ENCODE measurements at regions not wholly inside any gene's neighbourhood (a gene's known extent, or its start where the extent isn't known, plus 50 kb on each side); places are given as distances from the start of the nearest gene placed in this dataset.

DNA sequence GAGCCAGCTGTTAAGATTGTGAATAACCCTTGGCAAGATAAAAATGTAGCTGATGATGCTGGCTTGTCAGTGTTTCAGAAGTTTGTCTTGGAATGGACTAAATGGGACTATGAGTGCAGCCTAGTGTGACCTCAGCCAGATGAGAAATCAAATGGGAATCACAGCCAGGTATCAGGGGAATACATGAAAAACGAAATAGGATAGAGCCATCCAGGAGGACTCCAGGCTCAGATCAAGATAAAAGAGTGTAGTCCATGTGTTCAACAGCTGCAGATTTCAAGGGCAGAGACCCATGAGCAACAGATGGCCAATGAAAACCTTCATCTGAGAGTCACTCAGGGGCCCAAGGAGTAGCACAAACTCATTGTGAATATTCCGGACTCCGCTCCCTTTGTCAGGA is 1080.9 kb upstream of the CADM2 start:
- H3K9ac ChIP-seq (ENCODE audit: low read length): no peak overlapping the region
- no CpG with 5 or more reads among the region's 3 CpGs for WGBS (ENCODE audit: extremely low coverage, insufficient coverage, low lambda C conversion rate)
- H3K4ac ChIP-seq (ENCODE audit: low read depth, low read length): no peak overlapping the region
- no peak overlapping the region for H3K18ac ChIP-seq (ENCODE audit: low read length)
- no peak overlapping the region for H2BK15ac ChIP-seq (replicated peaks; ENCODE audit: low read depth)
- no peak for DNase-seq
- no peaks in the 10 kb centered on the region for H3K36me3 ChIP-seq (ENCODE audit: control insufficient read depth, insufficient read depth, low read length)
- H3K56ac ChIP-seq (ENCODE audit: low read length): no peak overlapping the region
- no peaks in the 10 kb centered on the region for H3K4me1 ChIP-seq (ENCODE audit: control insufficient read depth, low read depth, low read length)
- no peaks in the 10 kb centered on the region for H3K79me2 ChIP-seq (ENCODE audit: control insufficient read depth, insufficient read depth, low read length)
- H3K4me3 ChIP-seq (ENCODE audit: low read length): no peak overlapping the region
- H2BK120ac ChIP-seq (ENCODE audit: low read depth, low read length): no peak overlapping the region
- no peak overlapping the region for H3K23ac ChIP-seq (ENCODE audit: low read length)
- H3K27me3 ChIP-seq (ENCODE audit: insufficient read depth, low read length, poor library complexity): no peaks in the 10 kb centered on the region
- H3K27ac ChIP-seq (ENCODE audit: low read depth, low read length): no peak overlapping the region
- no peak overlapping the region for H4K5ac ChIP-seq (ENCODE audit: low read length)
- H4K8ac ChIP-seq (ENCODE audit: low read depth, low read length): no peak overlapping the region
- H3K4me2 ChIP-seq (ENCODE audit: low read length): no peak overlapping the region
- no peak overlapping the region for H2AK5ac ChIP-seq (ENCODE audit: low read length)
- H3K79me1 ChIP-seq (ENCODE audit: low read length): no peaks in the 10 kb centered on the region
- H2BK5ac ChIP-seq (ENCODE audit: low read length): no peak overlapping the region

- Histone ChIP-seq H3K27me3 (ENCODE audit: insufficient read depth, low read length, poor library complexity) (no peaks in the 10 kb centered on the region), H4K5ac (ENCODE audit: low read length) (no peak overlapping the region), H3K18ac (ENCODE audit: low read length) (no peak overlapping the region), H2AK5ac (ENCODE audit: low read length) (no peak overlapping the region), H4K8ac (ENCODE audit: low read depth, low read length) (no peak overlapping the region), H3K27ac (ENCODE audit: low read depth, low read length) (no peak overlapping the region), H3K9ac (ENCODE audit: low read length) (no peak overlapping the region), H3K4me2 (ENCODE audit: low read length) (no peak overlapping the region), H3K56ac (ENCODE audit: low read length) (no peak overlapping the region), H3K4me1 (ENCODE audit: control insufficient read depth, low read depth, low read length) (no peaks in the 10 kb centered on the region), H2BK15ac (replicated peaks; ENCODE audit: low read depth) (no peak overlapping the region), H3K23ac (ENCODE audit: low read length) (no peak overlapping the region), H3K79me2 (ENCODE audit: control insufficient read depth, insufficient read depth, low read length) (no peaks in the 10 kb centered on the region), H2BK120ac (ENCODE audit: low read depth, low read length) (no peak overlapping the region), H2BK5ac (ENCODE audit: low read length) (no peak overlapping the region), H3K4ac (ENCODE audit: low read depth, low read length) (no peak overlapping the region), H3K79me1 (ENCODE audit: low read length) (no peaks in the 10 kb centered on the region), H3K36me3 (ENCODE audit: control insufficient read depth, insufficient read depth, low read length) (no peaks in the 10 kb centered on the region), H3K4me3 (ENCODE audit: low read length) (no peak overlapping the region)
- no peak for DNase-seq
- WGBS (ENCODE audit: extremely low coverage, insufficient coverage, low lambda C conversion rate): 100% methylated on average over 1 of the region's 2 CpGs
These were observed 1076.1 kb upstream of the CADM2 start for GRCh38 chr3:83882701-83883100.

GRCh38 chr3:83890039-83890762 is 1068.6 kb upstream of the CADM2 start:
- no peaks in the 10 kb centered on the region for H3K79me1 ChIP-seq (ENCODE audit: low read length)
- no peak overlapping the region for H3K27ac ChIP-seq (ENCODE audit: low read depth, low read length)
- no CpG with 5 or more reads among the region's 1 CpG for WGBS (ENCODE audit: extremely low coverage, insufficient coverage, low lambda C conversion rate)
- H3K27me3 ChIP-seq (ENCODE audit: insufficient read depth, low read length, poor library complexity): no peaks in the 10 kb centered on the region
- no peak overlapping the region for H2AK5ac ChIP-seq (ENCODE audit: low read length)
- H3K4ac ChIP-seq (ENCODE audit: low read depth, low read length): no peak overlapping the region
- no peaks in the 10 kb centered on the region for H3K79me2 ChIP-seq (ENCODE audit: control insufficient read depth, insufficient read depth, low read length)
- no peak overlapping the region for H3K23ac ChIP-seq (ENCODE audit: low read length)
- H4K8ac ChIP-seq (ENCODE audit: low read depth, low read length): no peak overlapping the region
- H2BK15ac ChIP-seq (replicated peaks; ENCODE audit: low read depth): no peak overlapping the region
- H3K56ac ChIP-seq (ENCODE audit: low read length): no peak overlapping the region
- H3K4me3 ChIP-seq (ENCODE audit: low read length): no peak overlapping the region
- no peak overlapping the region for H2BK120ac ChIP-seq (ENCODE audit: low read depth, low read length)
- H2BK5ac ChIP-seq (ENCODE audit: low read length): no peak overlapping the region
- H3K9ac ChIP-seq (ENCODE audit: low read length): no peak overlapping the region
- no peaks in the 10 kb centered on the region for H3K4me1 ChIP-seq (ENCODE audit: control insufficient read depth, low read depth, low read length)
- H3K36me3 ChIP-seq (ENCODE audit: control insufficient read depth, insufficient read depth, low read length): no peaks in the 10 kb centered on the region
- DNase-seq: no peak
- no peak overlapping the region for H4K5ac ChIP-seq (ENCODE audit: low read length)
- H3K4me2 ChIP-seq (ENCODE audit: low read length): no peak overlapping the region
- H3K18ac ChIP-seq (ENCODE audit: low read length): no peak overlapping the region

DNA sequence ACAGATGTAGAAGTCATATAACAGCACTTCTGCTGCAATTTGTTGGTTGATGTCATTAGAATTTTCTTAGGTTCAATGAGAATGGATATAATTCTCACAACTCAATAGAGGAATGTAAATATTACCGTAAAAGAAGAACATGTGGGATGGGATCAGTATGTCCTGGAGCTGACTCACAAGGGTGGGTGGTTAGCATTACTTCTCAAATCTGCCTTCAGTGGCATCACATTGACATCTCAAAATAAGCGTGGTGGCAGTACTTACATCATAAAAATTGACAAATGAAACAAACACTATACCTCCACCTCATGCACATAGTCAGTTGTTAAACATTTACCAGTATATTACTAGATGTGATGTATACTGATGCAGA is 1068.0 kb upstream of the CADM2 start:
- Histone ChIP-seq H3K18ac (ENCODE audit: low read length) (no peak overlapping the region), H3K4me1 (ENCODE audit: control insufficient read depth, low read depth, low read length) (no peaks in the 10 kb centered on the region), H4K8ac (ENCODE audit: low read depth, low read length) (no peak overlapping the region), H3K23ac (ENCODE audit: low read length) (no peak overlapping the region), H3K9ac (ENCODE audit: low read length) (no peak overlapping the region), H2BK15ac (replicated peaks; ENCODE audit: low read depth) (no peak overlapping the region), H3K56ac (ENCODE audit: low read length) (no peak overlapping the region), H3K27ac (ENCODE audit: low read depth, low read length) (no peak overlapping the region), H4K5ac (ENCODE audit: low read length) (no peak overlapping the region), H3K4me2 (ENCODE audit: low read length) (no peak overlapping the region), H3K36me3 (ENCODE audit: control insufficient read depth, insufficient read depth, low read length) (no peaks in the 10 kb centered on the region), H3K4ac (ENCODE audit: low read depth, low read length) (no peak overlapping the region), H2BK120ac (ENCODE audit: low read depth, low read length) (no peak overlapping the region), H3K4me3 (ENCODE audit: low read length) (no peak overlapping the region), H3K79me1 (ENCODE audit: low read length) (no peaks in the 10 kb centered on the region), H2BK5ac (ENCODE audit: low read length) (no peak overlapping the region), H3K79me2 (ENCODE audit: control insufficient read depth, insufficient read depth, low read length) (no peaks in the 10 kb centered on the region), H3K27me3 (ENCODE audit: insufficient read depth, low read length, poor library complexity) (no peaks in the 10 kb centered on the region), H2AK5ac (ENCODE audit: low read length) (no peak overlapping the region)
- WGBS (ENCODE audit: extremely low coverage, insufficient coverage, low lambda C conversion rate): no CpG with 5 or more reads among the region's 2 CpGs
- no peak for DNase-seq

- Histone ChIP-seq H3K27me3 (ENCODE audit: insufficient read depth, low read length, poor library complexity) (no peaks in the 10 kb centered on the region), H3K4ac (ENCODE audit: low read depth, low read length) (no peak overlapping the region), H4K5ac (ENCODE audit: low read length) (no peak overlapping the region), H3K4me1 (ENCODE audit: control insufficient read depth, low read depth, low read length) (no peaks in the 10 kb centered on the region), H3K23ac (ENCODE audit: low read length) (no peak overlapping the region), H2BK5ac (ENCODE audit: low read length) (no peak overlapping the region), H3K79me2 (ENCODE audit: control insufficient read depth, insufficient read depth, low read length) (no peaks in the 10 kb centered on the region), H3K9ac (ENCODE audit: low read length) (no peak overlapping the region), H4K8ac (ENCODE audit: low read depth, low read length) (no peak overlapping the region), H3K4me2 (ENCODE audit: low read length) (no peak overlapping the region), H3K36me3 (ENCODE audit: control insufficient read depth, insufficient read depth, low read length) (no peaks in the 10 kb centered on the region), H3K56ac (ENCODE audit: low read length) (no peak overlapping the region), H2AK5ac (ENCODE audit: low read length) (no peak overlapping the region), H3K27ac (ENCODE audit: low read depth, low read length) (no peak overlapping the region), H3K4me3 (ENCODE audit: low read length) (no peak overlapping the region), H3K18ac (ENCODE audit: low read length) (no peak overlapping the region), H2BK15ac (replicated peaks; ENCODE audit: low read depth) (no peak overlapping the region), H2BK120ac (ENCODE audit: low read depth, low read length) (no peak overlapping the region), H3K79me1 (ENCODE audit: low read length) (no peaks in the 10 kb centered on the region)
- no peak for DNase-seq
- 100% methylated on average over 1 of the region's 2 CpGs for WGBS (ENCODE audit: extremely low coverage, insufficient coverage, low lambda C conversion rate)
These were observed 1064.6 kb upstream of the CADM2 start for GRCh38 chr3:83894223-83894622.

DNA sequence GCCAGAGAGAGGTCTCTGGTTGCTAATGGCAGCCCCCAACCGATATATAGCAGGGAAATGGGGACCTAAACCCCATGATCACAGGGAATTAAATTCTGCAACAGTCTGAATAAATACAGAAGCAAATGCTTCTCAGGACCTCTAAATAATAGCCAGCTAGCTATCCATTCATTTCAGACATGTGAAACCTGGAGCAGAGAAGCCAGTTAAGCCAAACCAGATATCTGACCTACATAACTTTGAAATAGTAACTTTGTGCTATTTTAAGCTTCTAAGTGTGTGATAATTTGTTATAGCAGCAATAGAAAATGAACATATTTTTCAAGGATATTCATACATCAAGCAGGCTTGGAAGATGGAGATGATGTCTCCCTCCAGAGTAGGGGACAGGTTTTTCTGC is 1062.9 kb upstream of the CADM2 start:
- no peak overlapping the region for H2BK15ac ChIP-seq (replicated peaks; ENCODE audit: low read depth)
- no peaks in the 10 kb centered on the region for H3K79me1 ChIP-seq (ENCODE audit: low read length)
- no peak overlapping the region for H4K8ac ChIP-seq (ENCODE audit: low read depth, low read length)
- WGBS (ENCODE audit: extremely low coverage, insufficient coverage, low lambda C conversion rate): no CpG with 5 or more reads among the region's 1 CpG
- no peak overlapping the region for H2BK5ac ChIP-seq (ENCODE audit: low read length)
- H3K9ac ChIP-seq (ENCODE audit: low read length): no peak overlapping the region
- H4K5ac ChIP-seq (ENCODE audit: low read length): no peak overlapping the region
- DNase-seq: no peak
- H3K18ac ChIP-seq (ENCODE audit: low read length): no peak overlapping the region
- H3K4ac ChIP-seq (ENCODE audit: low read depth, low read length): no peak overlapping the region
- no peak overlapping the region for H3K27ac ChIP-seq (ENCODE audit: low read depth, low read length)
- no peak overlapping the region for H3K56ac ChIP-seq (ENCODE audit: low read length)
- no peaks in the 10 kb centered on the region for H3K4me1 ChIP-seq (ENCODE audit: control insufficient read depth, low read depth, low read length)
- no peak overlapping the region for H2BK120ac ChIP-seq (ENCODE audit: low read depth, low read length)
- H2AK5ac ChIP-seq (ENCODE audit: low read length): no peak overlapping the region
- no peak overlapping the region for H3K4me3 ChIP-seq (ENCODE audit: low read length)
- H3K4me2 ChIP-seq (ENCODE audit: low read length): no peak overlapping the region
- no peaks in the 10 kb centered on the region for H3K36me3 ChIP-seq (ENCODE audit: control insufficient read depth, insufficient read depth, low read length)
- no peak overlapping the region for H3K23ac ChIP-seq (ENCODE audit: low read length)
- H3K27me3 ChIP-seq (ENCODE audit: insufficient read depth, low read length, poor library complexity): no peaks in the 10 kb centered on the region
- no peaks in the 10 kb centered on the region for H3K79me2 ChIP-seq (ENCODE audit: control insufficient read depth, insufficient read depth, low read length)

Measured in mesendoderm (in vitro differentiated cells).